Erythroblast (primary cell): ENCODE measurements at regions not wholly inside any gene's neighbourhood (a gene's known extent, or its start where the extent isn't known, plus 50 kb on each side); places are given as distances from the start of the nearest gene placed in this dataset.

ENCODE experiments used
- GATA1 ChIP-seq: IDR thresholded peaks from 2 replicates; pipeline ENCODE4 v1.6.1; 2011; ENCODE audit warnings: low read depth, mild to moderate bottlenecking, control low read depth, low read length, moderate library complexity
- POLR2A ChIP-seq: IDR thresholded peaks from 2 replicates; pipeline ENCODE4 v1.6.1; 2011; ENCODE audit warnings: mild to moderate bottlenecking, low read length

- TF ChIP-seq POLR2A (no peak), GATA1 (no peak)
Observed at GRCh38 chr12:93191956-93192355, 185.8 kb upstream of the NUDT4 start.
